ENCODE measurements at regions not wholly inside any gene's neighbourhood (a gene's known extent, or its start where the extent isn't known, plus 50 kb on each side); places are given as distances from the start of the nearest gene placed in this dataset.
"Not testable (repeated sequence)": the region's sequence is repeated elsewhere in the genome, so short reads cannot be mapped to it uniquely, and the experiment has no call there.

- TF ChIP-seq, protein P1, sequence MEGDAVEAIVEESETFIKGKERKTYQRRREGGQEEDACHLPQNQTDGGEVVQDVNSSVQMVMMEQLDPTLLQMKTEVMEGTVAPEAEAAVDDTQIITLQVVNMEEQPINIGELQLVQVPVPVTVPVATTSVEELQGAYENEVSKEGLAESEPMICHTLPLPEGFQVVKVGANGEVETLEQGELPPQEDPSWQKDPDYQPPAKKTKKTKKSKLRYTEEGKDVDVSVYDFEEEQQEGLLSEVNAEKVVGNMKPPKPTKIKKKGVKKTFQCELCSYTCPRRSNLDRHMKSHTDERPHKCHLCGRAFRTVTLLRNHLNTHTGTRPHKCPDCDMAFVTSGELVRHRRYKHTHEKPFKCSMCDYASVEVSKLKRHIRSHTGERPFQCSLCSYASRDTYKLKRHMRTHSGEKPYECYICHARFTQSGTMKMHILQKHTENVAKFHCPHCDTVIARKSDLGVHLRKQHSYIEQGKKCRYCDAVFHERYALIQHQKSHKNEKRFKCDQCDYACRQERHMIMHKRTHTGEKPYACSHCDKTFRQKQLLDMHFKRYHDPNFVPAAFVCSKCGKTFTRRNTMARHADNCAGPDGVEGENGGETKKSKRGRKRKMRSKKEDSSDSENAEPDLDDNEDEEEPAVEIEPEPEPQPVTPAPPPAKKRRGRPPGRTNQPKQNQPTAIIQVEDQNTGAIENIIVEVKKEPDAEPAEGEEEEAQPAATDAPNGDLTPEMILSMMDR (optimal IDR thresholded peaks at IDR 0.05 in 1 of 3, IDR thresholded peaks at IDR 0.05 in 1 of 3, conservative IDR thresholded peaks at IDR 0.05 in 1 of 3; ENCODE audit: extremely low read depth in 1 of 3, insufficient read depth in 2 of 3, low read length in 3 of 3): not testable (repeated sequence)
- TF ChIP-seq EZH2 (IDR thresholded peaks at IDR 0.05; ENCODE audit: low read length): not testable (repeated sequence)
These were observed 503.4 kb upstream of the MIS18BP1 start for GRCh38 chr14:45756412-45756811.
